ENCODE measurements at regions not wholly inside any gene's neighbourhood (a gene's known extent, or its start where the extent isn't known, plus 50 kb on each side); places are given as distances from the start of the nearest gene placed in this dataset.

GRCh38 chr4:60579335-60579734 is 620.8 kb upstream of the ADGRL3 start:
- Histone ChIP-seq H3K27ac (no peak overlapping the region), H3K4me1 (no peaks in the 10 kb centered on the region), H3K9me3 (no peaks in the 10 kb centered on the region), H3K36me3 (no peaks in the 10 kb centered on the region), H3K27me3 (no peaks in the 10 kb centered on the region), H3K4me3 (no peak overlapping the region)
- no peak for DNase-seq
- TF ChIP-seq EP300 (IDR thresholded peaks at IDR 0.05) (no peak), POLR2A (IDR thresholded peaks at IDR 0.05) (no peak), POLR2AphosphoS5 (IDR thresholded peaks at IDR 0.05) (no peak)
- TF ChIP-seq, protein P1, sequence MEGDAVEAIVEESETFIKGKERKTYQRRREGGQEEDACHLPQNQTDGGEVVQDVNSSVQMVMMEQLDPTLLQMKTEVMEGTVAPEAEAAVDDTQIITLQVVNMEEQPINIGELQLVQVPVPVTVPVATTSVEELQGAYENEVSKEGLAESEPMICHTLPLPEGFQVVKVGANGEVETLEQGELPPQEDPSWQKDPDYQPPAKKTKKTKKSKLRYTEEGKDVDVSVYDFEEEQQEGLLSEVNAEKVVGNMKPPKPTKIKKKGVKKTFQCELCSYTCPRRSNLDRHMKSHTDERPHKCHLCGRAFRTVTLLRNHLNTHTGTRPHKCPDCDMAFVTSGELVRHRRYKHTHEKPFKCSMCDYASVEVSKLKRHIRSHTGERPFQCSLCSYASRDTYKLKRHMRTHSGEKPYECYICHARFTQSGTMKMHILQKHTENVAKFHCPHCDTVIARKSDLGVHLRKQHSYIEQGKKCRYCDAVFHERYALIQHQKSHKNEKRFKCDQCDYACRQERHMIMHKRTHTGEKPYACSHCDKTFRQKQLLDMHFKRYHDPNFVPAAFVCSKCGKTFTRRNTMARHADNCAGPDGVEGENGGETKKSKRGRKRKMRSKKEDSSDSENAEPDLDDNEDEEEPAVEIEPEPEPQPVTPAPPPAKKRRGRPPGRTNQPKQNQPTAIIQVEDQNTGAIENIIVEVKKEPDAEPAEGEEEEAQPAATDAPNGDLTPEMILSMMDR (IDR thresholded peaks at IDR 0.05): no peak
- 53 to 67% (median 63%) methylated on average over 2 of the region's 2 CpGs for whole genome bisulfite sequencing, 5 donors
- intact Hi-C loops (cut with DNase I; ENCODE audit: low total_unique reads): no loop called here

GRCh38 chr4:60581919-60582536 is 618.1 kb upstream of the ADGRL3 start:
- Histone ChIP-seq H3K27me3 (no peaks in the 10 kb centered on the region), H3K9me3 (no peaks in the 10 kb centered on the region), H3K4me3 (no peak overlapping the region), H3K4me1 (no peaks in the 10 kb centered on the region), H3K36me3 (no peaks in the 10 kb centered on the region), H3K27ac (no peak overlapping the region)
- DNase-seq: no peak
- intact Hi-C loops (cut with DNase I; ENCODE audit: low total_unique reads): no loop called here
- 27 to 50% (median 35%) methylated on average over 1 of the region's 1 CpG for WGBS, 5 donors
- TF ChIP-seq, protein P1 (IDR thresholded peaks at IDR 0.05): no peak
- no peak for TF ChIP-seq POLR2A (IDR thresholded peaks at IDR 0.05)
- TF ChIP-seq POLR2AphosphoS5 (IDR thresholded peaks at IDR 0.05): no peak
- no peak for TF ChIP-seq EP300 (IDR thresholded peaks at IDR 0.05)

DNA sequence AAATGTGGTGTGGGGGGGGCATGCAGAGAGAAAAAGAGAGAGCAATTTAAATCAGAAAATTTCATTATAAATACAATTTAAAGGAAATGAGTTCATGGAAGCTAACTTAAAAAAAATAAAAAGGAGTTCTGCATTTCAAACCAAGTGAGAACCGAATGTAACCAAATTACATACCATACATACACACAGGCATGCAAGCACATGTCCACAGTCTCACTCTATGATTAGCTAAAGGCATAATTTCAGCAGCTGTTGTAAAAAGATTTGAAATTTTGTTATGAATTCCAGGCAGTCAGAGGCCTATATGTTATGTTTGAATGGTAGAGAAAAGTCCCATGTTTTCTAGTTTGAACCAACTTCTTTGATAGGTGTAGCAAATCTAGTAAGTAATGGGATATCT is 611.6 kb upstream of the ADGRL3 start:
- TF ChIP-seq POLR2AphosphoS5 (IDR thresholded peaks at IDR 0.05) (no peak), POLR2A (IDR thresholded peaks at IDR 0.05) (no peak), EP300 (IDR thresholded peaks at IDR 0.05) (no peak)
- TF ChIP-seq, protein P1 (IDR thresholded peaks at IDR 0.05): no peak
- Histone ChIP-seq H3K4me1 (no peaks in the 10 kb centered on the region), H3K27me3 (no peaks in the 10 kb centered on the region), H3K9me3 (no peaks in the 10 kb centered on the region), H3K27ac (no peak overlapping the region), H3K36me3 (no peaks in the 10 kb centered on the region), H3K4me3 (no peak overlapping the region)
- DNase-seq: no peak
- intact Hi-C loops (cut with DNase I; ENCODE audit: low total_unique reads): no loop called here
- WGBS, 5 donors: 62 to 88% (median 83%) methylated on average over 1 of the region's 1 CpG

- intact Hi-C loops (cut with DNase I; ENCODE audit: low total_unique reads): no loop called here
- 49 to 73% (median 56%) methylated on average over 5 of the region's 5 CpGs for WGBS, 5 donors
- no peak for DNase-seq
- no peak for TF ChIP-seq EP300 (IDR thresholded peaks at IDR 0.05)
- TF ChIP-seq, protein P1 (IDR thresholded peaks at IDR 0.05): no peak
- no peak for TF ChIP-seq POLR2AphosphoS5 (IDR thresholded peaks at IDR 0.05)
- TF ChIP-seq POLR2A (IDR thresholded peaks at IDR 0.05): no peak
- no peak overlapping the region for H3K27ac ChIP-seq
- H3K4me3 ChIP-seq: no peak overlapping the region
- H3K27me3 ChIP-seq: no peaks in the 10 kb centered on the region
- no peaks in the 10 kb centered on the region for H3K4me1 ChIP-seq
- H3K9me3 ChIP-seq: no peaks in the 10 kb centered on the region
- H3K36me3 ChIP-seq: no peaks in the 10 kb centered on the region
Observed at GRCh38 chr4:60589425-60589824, 610.7 kb upstream of the ADGRL3 start.
